HG03439 (cell line): ENCODE measurements at regions not wholly inside any gene's neighbourhood (a gene's known extent, or its start where the extent isn't known, plus 50 kb on each side); places are given as distances from the start of the nearest gene placed in this dataset.
"Not testable (repeated sequence)": the region's sequence is repeated elsewhere in the genome, so short reads cannot be mapped to it uniquely, and the experiment has no call there.

Source experiments
- ATAC-seq: cut with Tn5 transposase; IDR thresholded peaks from one replicate; pipeline ENCODE4 v1.9.1; 2021; ENCODE audit warnings: mild to moderate bottlenecking, moderate library complexity; ENCODE audit not compliant: unreplicated experiment

DNA sequence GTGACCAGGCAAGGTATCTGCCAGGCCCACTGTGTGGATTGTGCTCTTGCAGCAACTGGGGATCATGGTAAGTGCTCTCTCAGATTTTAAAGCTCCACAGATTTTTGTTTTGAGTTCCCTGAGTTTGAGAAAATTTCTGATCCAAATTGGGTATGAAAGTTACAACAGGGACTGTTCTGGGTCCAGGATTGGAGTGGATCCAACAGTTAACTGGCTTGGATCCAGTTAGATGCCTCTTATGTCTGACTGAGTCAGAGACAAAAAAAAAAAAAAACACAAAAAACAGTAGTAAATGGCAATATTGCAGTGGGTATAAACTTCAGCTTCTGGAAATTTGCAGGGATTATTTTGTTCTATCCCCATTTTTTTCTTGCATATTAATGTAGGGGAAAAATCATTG is 598.8 kb downstream of the C12orf50 start:
- ATAC-seq = no peak

DNA sequence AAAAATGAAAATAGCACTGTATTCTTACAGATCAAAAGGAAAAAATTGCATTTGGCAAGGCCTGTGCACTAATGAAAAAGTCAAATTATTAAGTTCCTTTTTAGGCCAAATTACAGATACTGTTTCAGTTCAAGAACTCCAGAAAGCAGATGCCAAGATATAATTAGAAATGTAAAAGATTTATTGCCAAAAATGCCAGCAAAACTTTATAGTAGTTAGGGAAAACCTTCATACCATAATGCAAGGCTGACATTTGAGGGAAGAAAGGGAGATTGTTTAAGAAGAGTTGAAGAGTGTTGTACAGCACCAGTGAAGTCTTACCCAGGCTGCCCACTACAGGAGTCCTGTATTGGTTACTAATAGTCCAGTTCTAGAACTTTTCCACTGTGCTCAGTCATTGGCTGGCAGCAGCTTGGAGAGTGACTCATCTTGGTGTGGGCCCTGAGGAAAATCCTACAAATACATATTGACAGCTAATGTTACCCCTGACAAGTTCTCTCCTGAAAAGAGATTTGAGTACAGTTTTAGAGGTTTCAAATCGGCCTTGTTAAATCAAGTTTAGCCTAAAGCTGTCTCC is 600.4 kb downstream of the C12orf50 start:
- ATAC-seq = no peak

DNA sequence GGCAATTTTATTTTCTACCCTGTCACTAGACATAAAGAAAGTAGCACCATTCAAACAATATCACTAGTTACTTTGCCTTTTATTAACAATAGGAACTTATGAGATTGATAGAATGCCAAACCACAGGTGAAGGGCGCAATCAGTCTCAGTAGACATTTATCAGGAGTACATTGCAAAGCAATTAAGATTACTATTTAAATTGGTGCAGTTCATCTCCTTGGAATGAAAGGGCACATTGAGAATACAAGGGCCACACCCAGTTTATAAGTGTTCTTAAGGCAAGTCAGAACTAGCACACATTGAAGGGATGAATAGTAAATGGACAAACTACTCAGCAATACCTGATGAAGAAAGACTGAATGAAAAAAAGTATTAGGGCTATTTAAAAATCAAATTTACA is 601.4 kb downstream of the C12orf50 start:
- ATAC-seq = no peak

DNA sequence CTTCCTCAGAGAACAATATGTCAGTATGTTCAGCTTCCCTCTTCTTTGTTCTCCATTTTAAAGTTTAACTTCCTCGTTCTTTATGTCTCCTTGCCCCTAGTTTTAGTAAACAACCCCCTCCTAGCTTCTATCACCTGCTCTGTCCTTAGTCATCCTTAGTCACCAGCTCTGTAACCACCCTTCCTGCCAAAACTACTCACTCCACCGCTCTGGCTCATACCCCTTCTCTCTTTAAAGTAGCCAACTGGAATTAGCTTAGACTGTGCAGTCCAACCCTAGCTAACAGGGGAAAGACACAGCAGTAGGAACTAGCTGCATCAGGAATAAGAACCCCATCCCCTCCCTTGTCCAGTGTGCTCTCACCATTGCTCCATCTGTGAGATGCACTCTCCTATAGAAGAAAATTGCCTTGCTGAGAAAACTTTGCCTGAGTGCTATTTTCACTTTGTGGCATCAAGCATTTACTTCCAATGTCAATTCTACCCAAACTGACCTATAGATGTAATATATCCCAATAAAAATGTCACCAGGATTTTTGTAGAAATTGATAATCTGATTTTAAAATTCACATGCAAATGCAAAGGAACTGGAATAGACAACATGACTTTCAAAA is 603.2 kb downstream of the C12orf50 start:
- ATAC-seq = no peak

DNA sequence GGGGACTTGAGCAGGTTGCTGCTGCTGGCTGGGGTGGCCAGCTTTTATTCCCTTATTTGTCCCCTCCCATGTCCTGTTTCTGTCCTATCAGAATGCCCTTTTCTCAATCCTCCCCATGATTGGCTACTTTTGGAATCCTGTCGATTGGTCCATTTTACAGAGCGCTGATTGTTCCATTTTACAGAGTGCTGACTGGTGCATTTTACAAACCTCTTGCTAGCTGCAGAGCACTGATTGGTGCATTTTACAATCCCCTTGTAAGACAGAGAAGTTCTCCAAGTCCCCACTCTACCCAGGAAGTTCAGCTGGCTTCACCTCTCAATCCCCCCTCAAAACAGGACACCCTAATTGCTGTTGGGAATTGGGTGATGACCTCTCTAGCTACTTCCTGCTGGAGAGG is 608.0 kb downstream of the C12orf50 start:
- not testable (repeated sequence) for ATAC-seq

DNA sequence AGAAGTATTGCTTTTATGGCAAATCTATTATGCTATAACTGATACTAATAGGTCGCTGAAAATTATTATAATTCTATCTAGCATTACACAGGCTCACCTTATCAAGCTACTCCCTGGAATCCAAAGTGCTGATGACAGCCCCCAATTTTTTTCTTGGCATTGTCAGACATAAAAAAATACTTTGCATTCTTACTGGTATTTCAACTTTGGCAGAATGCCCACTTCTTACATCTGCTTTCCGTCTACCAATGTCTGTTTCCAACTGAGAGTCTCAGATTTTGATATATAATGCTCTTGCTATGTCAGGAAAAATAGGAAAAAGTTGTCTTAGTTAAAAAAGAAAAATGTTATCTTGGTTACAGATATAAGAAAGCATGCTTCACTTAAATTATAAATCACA is 615.4 kb downstream of the C12orf50 start:
- no peak for ATAC-seq

DNA sequence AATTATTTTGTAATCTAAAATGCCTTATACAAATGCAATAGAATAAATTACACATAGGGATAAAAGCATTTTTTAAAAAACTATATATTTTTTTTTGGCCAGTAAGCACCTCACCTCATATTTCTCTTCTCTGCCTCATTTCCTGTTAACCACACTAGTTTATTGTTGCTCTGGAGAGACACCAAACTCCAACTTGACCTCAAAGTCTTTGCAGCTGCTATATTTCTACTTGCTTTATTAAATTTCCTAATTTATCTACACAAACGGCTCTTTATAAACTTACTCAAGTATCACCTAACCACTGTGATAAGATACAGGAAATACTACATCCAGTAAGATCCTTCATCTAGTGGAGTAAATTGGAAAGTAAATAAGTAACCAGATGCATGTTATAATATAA is 622.3 kb downstream of the C12orf50 start:
- ATAC-seq = no peak

DNA sequence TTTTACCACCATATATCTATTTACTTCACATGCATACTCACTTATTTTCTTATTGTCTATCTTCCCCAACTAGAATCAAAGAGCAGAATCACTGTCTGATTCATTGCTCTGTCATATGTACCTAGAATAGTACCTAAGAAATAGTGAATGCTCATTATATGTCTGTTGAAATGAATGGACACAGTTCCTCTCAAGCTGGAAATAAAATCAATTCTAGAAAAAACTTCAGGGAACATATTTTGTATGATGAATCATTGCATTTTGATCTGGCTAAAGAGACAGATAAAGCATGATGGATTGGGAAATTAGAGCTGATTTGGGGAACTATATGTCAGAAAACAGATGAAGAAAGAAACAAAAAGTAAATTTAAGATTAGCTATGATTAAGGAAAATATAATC is 623.3 kb downstream of the C12orf50 start:
- ATAC-seq = no peak

DNA sequence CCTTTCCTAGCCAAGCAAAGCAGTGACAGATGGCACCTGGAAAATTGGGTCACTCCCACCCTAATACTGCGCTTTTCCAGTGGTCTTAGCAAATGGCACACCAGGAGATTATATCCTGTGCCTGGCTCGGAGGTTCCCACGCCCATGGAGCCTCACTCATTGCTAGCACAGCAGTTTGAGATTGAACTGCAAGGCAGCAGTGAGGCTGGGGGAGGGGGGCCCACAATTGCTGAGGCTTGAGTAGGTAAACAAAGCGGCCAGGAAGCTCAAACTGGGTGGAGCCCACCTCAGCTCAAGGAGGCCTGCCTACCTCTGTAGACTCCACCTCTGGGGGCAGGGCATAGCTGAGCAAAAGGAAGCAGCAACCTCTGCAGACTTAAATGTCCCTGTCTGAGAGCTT is 635.0 kb downstream of the C12orf50 start:
- ATAC-seq = not testable (repeated sequence)

DNA sequence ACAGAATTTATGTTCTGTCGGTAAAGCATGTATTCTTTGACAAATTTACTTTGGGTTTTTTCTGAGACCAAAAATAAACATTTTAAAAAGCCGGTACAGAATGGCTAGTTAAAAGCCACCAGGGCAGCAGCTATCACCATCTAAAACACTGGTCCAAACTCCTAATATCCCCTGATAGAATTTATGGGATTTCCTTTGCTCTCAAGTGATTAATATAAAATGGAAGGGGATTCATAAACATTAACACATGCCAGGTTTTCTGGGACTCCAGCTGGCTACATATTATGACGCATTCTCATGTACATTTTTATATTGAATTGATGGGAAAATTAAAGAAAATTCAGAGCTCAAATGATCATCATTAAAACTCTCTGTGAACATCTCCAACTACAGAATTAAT is 640.8 kb downstream of the C12orf50 start:
- no peak for ATAC-seq

DNA sequence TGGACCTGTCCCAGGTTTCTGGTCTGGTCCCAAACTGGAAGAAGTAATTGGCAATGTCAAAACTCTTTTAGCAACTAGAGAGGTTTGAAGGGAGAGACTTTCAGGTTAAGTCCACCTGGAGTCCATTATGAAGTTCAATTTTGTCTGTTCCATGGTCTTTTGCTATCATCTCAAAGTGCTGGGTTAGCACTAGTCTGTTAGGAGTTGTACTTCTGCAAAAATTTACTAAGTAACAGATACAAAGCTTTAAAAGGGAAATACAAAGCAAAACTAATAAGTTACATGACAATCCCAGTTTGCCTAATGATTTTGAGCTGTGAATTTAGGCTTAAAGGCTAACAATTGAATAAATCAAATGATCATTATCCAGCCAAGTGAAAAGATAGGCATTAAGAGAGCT is 643.9 kb downstream of the C12orf50 start:
- no peak for ATAC-seq

DNA sequence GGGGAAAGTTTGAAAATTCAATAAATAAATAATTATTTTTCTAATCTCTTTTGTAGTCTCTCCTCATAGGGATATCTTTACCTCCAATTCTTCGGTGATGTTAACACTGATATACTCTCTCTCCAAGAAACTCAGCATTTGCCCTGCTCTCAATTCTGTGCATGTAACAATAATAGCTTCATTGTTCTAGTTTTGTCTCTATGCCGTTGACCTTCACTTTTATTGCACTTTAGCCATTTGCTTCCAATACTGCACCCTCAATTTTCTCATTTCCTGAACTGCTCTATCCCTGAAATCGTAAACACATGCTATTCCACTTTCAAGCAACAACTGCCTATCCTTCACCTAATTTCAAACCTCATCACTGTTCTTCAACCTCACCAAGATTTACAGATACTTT is 645.0 kb downstream of the C12orf50 start:
- ATAC-seq = no peak

DNA sequence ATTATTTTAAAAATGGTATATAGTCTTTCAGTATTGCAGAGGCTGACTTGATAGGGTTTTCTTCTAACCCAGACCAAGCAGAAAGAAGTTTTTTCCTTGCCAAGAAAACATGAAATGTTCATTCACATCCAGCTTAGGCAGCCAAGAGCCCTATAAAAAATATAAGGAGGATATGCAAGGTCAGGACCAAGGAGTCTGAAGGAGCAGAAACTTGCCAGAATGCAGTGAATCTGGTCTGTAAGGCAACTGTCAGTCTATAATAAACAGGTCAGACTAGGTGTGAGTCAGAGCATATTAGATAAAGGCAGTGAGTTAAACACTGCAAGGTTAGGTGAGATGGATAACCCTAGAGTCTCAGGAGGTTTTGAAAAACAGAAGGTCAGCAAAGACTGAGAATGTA is 645.5 kb downstream of the C12orf50 start:
- no peak for ATAC-seq

DNA sequence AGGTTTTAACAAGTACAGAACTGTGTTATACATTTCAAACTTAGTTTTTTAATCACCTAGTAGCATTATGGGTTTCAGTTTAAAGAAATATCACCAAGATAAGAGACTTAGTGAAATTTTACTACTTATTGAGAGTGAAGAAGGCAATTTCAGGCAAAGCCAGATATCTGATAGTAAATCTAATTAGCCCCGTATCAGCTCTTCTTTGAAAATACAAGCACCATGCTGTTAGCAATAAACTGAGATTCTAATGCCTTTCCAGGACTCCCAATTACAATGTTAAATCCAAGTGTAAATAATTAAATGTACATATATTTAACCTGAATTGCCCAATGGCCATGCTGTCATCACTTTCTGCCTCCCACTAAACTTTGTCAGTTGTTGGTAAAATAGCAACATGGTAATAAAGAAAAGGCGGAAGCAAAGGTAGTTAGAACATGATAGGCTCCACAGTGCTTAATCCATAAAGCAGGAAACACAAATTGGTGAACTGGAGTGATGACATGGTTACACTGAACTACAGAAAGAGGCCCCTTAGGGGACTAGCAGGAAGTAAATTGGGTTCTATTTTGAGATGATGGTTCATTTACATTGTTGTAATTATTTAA is 646.1 kb downstream of the C12orf50 start:
- ATAC-seq = no peak

DNA sequence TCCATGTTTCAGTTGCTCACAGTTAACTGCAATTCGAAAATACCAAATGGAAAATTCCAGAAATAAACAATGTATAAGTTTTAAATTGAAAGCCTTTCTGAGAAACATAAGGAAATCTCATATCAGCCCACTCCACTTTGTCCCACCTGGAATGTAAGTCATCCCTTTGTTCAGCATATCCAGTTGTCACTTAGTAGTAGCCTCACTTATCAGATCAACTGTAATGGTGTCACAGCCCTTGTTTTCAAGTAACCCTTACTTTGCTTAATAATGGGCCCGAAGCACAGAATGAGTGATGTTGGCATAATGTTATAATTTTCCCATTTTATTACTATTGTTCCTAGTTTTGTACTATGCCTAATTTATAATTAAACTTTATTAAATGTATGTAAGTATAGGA is 646.8 kb downstream of the C12orf50 start:
- ATAC-seq = no peak

DNA sequence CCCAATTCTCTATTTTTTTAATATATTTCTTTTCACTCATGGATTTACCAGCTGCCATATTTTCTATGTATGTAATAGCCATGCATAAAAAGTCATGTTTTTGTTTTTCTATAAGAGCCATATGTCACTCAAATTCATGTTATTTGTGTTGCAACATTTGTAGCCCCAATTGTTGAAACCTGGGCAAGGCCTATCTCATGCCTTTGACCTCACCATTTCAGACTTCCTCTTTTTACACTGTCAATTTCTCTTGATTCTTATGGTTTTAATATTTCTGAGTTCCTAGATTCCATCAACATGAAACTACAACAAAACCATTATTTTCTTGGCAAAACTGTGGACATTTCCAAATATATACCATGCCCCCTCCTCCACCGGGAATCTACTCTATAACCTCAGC is 647.5 kb downstream of the C12orf50 start:
- no peak for ATAC-seq

DNA sequence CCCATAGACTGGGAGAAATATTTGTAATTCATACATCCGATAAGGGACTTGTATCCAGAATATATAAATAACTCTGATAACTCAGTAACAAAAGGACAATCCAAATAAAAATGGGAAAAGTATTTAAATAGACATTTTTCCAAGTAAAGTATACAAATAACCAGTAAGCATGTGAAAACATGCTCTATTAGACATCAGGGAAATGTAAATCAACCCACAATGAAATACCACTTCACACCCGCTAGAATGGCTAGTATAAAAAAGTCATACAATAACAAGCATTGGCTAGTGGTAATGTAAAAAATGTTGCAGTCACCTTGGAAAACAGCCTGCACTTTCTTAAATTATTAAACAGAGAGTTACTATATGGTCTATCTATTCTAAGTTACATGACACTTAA is 650.7 kb downstream of the C12orf50 start:
- no peak for ATAC-seq

DNA sequence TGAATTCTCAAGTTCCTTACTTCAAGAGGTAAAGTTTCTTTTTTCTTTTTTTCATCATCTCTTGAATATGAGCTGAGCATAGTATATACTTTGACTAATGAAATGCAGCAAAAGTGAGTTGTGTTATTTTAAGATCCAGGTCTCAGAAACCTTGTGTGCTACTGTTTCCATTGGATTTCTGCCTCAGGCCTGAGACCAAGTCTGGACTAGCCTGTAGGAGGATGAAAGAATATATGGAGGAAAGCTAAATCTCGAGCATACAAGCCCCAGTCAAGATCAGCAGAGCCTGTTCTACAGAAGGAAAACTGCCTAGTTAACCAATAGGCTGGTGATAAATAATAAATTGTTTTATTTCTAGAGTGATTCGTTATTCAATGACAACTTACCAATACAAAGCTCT is 652.5 kb downstream of the C12orf50 start:
- ATAC-seq = no peak

DNA sequence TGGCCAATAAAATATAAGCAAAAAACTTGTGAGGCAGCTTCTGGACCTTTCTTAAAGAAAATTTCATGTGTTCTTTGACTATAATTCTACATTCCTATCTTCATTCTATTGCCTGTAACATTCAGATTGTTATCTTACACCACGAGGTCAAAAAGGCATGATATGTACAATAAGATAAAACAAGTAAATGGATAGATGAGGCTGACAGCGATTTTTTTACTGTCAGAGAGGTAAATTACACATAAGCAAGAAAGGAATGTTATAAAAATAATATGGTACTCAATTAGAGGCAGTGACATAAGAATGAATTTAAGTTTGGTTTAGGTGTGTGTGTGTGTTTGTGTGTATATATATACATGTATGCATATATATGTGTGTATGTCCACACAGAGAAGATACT is 660.0 kb downstream of the C12orf50 start:
- no peak for ATAC-seq

DNA sequence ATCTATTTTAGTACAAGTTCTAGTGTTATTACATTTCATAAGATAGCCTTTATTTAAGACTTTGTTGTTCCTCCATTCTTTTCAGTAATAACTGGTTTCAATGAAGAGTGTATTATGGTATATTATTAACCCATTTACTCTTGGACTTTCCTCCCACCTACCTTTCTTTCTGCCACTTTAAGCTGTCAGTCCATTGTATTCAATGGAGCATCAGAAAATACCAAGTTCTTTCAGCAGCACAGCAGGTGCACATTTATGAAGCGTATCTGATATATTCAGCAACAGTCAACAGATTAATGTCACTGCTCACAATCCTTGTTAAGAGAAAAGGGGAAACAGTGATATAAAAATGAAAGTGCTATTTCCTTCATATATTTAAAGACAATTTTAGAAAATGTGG is 660.9 kb downstream of the C12orf50 start:
- ATAC-seq = no peak

DNA sequence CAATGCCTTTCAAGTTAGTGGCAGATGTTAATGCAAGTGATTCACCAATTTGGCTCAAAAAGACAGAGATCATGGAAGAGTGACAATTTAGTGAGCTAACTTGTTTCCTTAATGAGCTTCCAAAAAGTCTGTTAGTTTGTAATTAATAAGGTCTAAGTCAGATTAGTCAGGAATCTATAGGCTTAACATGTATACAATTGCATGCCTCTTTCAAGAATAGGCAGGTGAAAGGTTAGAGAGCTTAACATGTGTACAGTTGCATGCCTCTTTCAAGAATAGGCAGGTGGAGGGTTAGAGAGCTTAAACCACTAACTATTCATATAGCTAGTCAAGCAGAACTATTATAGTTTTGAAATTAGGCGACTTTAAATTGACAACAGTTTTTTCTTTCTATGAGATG is 663.8 kb downstream of the C12orf50 start:
- no peak for ATAC-seq

DNA sequence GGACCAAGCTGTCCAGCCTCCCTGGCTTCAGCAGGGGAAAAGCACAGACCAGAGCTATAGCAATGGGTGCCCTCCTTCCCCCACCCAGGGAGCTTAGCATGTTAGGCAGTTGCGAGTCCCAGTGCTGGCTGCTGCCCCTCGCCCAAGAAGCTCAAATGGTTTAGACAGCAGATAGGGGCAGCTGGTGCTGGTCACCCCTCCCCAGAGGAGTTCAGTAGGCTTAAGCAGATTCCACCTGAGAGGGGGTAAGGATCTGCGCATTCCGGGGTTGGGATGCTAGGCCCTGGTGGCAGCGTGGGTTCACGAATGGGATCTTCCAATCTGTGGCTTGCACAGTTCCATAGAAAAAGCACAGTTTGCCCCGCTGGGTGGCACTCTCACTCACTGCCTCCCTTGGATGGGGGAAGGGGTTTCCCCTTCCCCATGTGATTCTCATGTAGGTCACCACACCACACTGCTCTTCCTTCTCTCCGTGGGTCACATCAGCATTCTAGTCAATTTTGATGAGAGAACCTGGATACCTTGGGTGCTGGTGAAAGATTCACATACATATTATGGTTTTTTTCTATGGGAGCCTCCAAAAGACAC is 665.6 kb downstream of the C12orf50 start:
- ATAC-seq = no peak
